C4-2B (cell line): ENCODE measurements at regions not wholly inside any gene's neighbourhood (a gene's known extent, or its start where the extent isn't known, plus 50 kb on each side); places are given as distances from the start of the nearest gene placed in this dataset.

Experiments used
- CTCF ChIP-seq: fragments of 450-650 bp; conservative IDR thresholded peaks from 2 replicates; pipeline ENCODE4 v1.5.1; 2017; ENCODE audit warnings: mild to moderate bottlenecking
- ZFX ChIP-seq: fragments of 450-650 bp; IDR thresholded peaks from 2 replicates; pipeline ENCODE4 v1.6.1; 2017

- TF ChIP-seq CTCF (no peak), ZFX (no peak)
Measured at GRCh38 chr12:112710414-112710813, 81.1 kb upstream of the RPH3A start.
